GM23338 (cell line): ENCODE measurements at regions not wholly inside any gene's neighbourhood (a gene's known extent, or its start where the extent isn't known, plus 50 kb on each side); places are given as distances from the start of the nearest gene placed in this dataset.
A peak's percentile ranks its signal among the peaks of the same experiment; 100 is the strongest.

Experiments used
- ATAC-seq: fragments of 200-7000 bp; cut with Tn5 transposase; 3 replicates; pipeline ENCODE4 v1.9.1; 2020
- DNase-seq: peaks from one replicate; pipeline ENCODE4 v3.0.0-alpha.2; 2015; ENCODE audit warnings: low spot score
- H2AFZ ChIP-seq: fragments of 200-600 bp; sonication (generic); 2 replicates; pipeline ENCODE4 v1.8.0; 2016; ENCODE audit warnings: antibody characterized with exemption, mild to moderate bottlenecking, moderate library complexity
- H3F3A ChIP-seq: fragments of 200-600 bp; sonication (generic); replicated peaks from 2 replicates; pipeline ENCODE4 v1.8.0; 2017; ENCODE audit warnings: antibody characterized with exemption, mixed run types, low read depth
- H3K27ac ChIP-seq: fragments of 200-600 bp; sonication (generic); 2 replicates; pipeline ENCODE4 v1.6.1; 2016; ENCODE audit warnings: low read depth
- H3K27me3 ChIP-seq: fragments of 200-600 bp; sonication (generic); 2 replicates; pipeline ENCODE4 v1.8.0; 2016; ENCODE audit warnings: mild to moderate bottlenecking, mixed run types, moderate library complexity; ENCODE audit not compliant: insufficient read depth
- H3K36me3 ChIP-seq: fragments of 200-600 bp; sonication (generic); 2 replicates; pipeline ENCODE4 v1.8.0; 2016; ENCODE audit warnings: mild to moderate bottlenecking; ENCODE audit not compliant: insufficient read depth
- H3K4me1 ChIP-seq: fragments of 200-600 bp; sonication (generic); 2 replicates; pipeline ENCODE4 v1.8.0; 2016; ENCODE audit warnings: mild to moderate bottlenecking, moderate library complexity; ENCODE audit not compliant: insufficient read depth
- H3K4me2 ChIP-seq: fragments of 200-600 bp; sonication (generic); 2 replicates; pipeline ENCODE4 v1.7.1; 2017; ENCODE audit warnings: mixed run types
- H3K4me3 ChIP-seq: fragments of 200-600 bp; sonication (generic); 2 replicates; pipeline ENCODE4 v1.6.1; 2016; ENCODE audit warnings: mixed run types
- H3K79me2 ChIP-seq: fragments of 200-600 bp; sonication (generic); replicated peaks from 2 replicates; pipeline ENCODE4 v1.8.0; 2017; ENCODE audit warnings: mild to moderate bottlenecking; ENCODE audit not compliant: insufficient read depth
- H3K9me2 ChIP-seq: fragments of 200-600 bp; sonication (generic); 2 replicates; pipeline ENCODE4 v1.8.0; 2017; ENCODE audit not compliant: insufficient read depth
- H4K20me1 ChIP-seq: fragments of 200-600 bp; sonication (generic); replicated peaks from 2 replicates; pipeline ENCODE4 v1.8.0; 2017; ENCODE audit warnings: mild to moderate bottlenecking; ENCODE audit not compliant: insufficient read depth
- H3K27ac Mint-ChIP-seq: 2 replicates; pipeline ENCODE4 v1.8.0; 2020; ENCODE audit warnings: inconsistent platforms, mild to moderate bottlenecking, moderate library complexity, mixed read lengths
- H3K27me3 Mint-ChIP-seq: 3 replicates; pipeline ENCODE4 v1.8.0; 2022; ENCODE audit warnings: low read depth, mild to moderate bottlenecking, moderate library complexity, mixed read lengths, inconsistent platforms; ENCODE audit not compliant: insufficient read depth, poor library complexity
- H3K36me3 Mint-ChIP-seq: 3 replicates; pipeline ENCODE4 v1.8.0; 2021; ENCODE audit warnings: low read depth, mild to moderate bottlenecking, inconsistent platforms, moderate library complexity, mixed read lengths
- H3K4me1 Mint-ChIP-seq: 3 replicates; pipeline ENCODE4 v1.8.0; 2020; ENCODE audit warnings: mild to moderate bottlenecking, inconsistent platforms, mixed read lengths
- H3K4me3 Mint-ChIP-seq: 3 replicates; pipeline ENCODE4 v1.8.0; 2021; ENCODE audit warnings: moderate library complexity, mild to moderate bottlenecking, inconsistent platforms, mixed read lengths
- H3K9me3 Mint-ChIP-seq: 3 replicates; pipeline ENCODE4 v1.8.0; 2020; ENCODE audit warnings: moderate library complexity, mild to moderate bottlenecking, inconsistent platforms, mixed read lengths
- ETS1 ChIP-seq: IDR thresholded peaks from 2 replicates; pipeline ENCODE4 v1.6.1; 2016; ENCODE audit warnings: antibody characterized with exemption
- EZH2 ChIP-seq: fragments of 200-600 bp; sonication (generic); IDR thresholded peaks from one replicate; pipeline ENCODE4 v1.8.0; 2017; ENCODE audit warnings: antibody characterized with exemption, mild to moderate bottlenecking, low read depth; ENCODE audit not compliant: unreplicated experiment
- JUNB ChIP-seq: IDR thresholded peaks from one replicate; pipeline ENCODE4 v1.6.1; 2016; ENCODE audit warnings: antibody characterized with exemption; ENCODE audit not compliant: unreplicated experiment
- NANOG ChIP-seq: IDR thresholded peaks from 2 replicates; pipeline ENCODE4 v1.6.1; 2016; ENCODE audit warnings: antibody characterized with exemption, borderline replicate concordance
- POLR2AphosphoS5 ChIP-seq: IDR thresholded peaks from 2 replicates; pipeline ENCODE4 v1.6.1; 2016; ENCODE audit warnings: antibody characterized with exemption, low read depth
- STAT1 ChIP-seq: IDR thresholded peaks from one replicate; pipeline ENCODE4 v1.6.1; 2016; ENCODE audit warnings: antibody characterized with exemption; ENCODE audit not compliant: unreplicated experiment
- ZNF114 ChIP-seq: fragments of 250-450 bp; sonication (Bioruptor Pico); IDR thresholded peaks from 2 replicates; pipeline ENCODE4 v1.5.0; 2020; ENCODE audit warnings: mild to moderate bottlenecking, moderate library complexity
- TF ChIP-seq, protein P1 (sequence below): IDR thresholded peaks from one replicate; pipeline ENCODE4 v1.6.1; 2018; ENCODE audit warnings: antibody characterized with exemption; ENCODE audit not compliant: unreplicated experiment
- TF ChIP-seq, protein P2 (sequence below), 2 experiments: fragments of 200-600 bp in 1 of 2; sonication (generic) in 1 of 2; conservative IDR thresholded peaks; 2 replicates each; pipeline versions ENCODE4 v1.5.1 to v1.6.1; 2016 to 2017; ENCODE audit warnings: antibody characterized with exemption in 2 of 2, low read depth in 2 of 2, mild to moderate bottlenecking in 2 of 2, moderate library complexity in 1 of 2

- TF ChIP-seq, protein P1, sequence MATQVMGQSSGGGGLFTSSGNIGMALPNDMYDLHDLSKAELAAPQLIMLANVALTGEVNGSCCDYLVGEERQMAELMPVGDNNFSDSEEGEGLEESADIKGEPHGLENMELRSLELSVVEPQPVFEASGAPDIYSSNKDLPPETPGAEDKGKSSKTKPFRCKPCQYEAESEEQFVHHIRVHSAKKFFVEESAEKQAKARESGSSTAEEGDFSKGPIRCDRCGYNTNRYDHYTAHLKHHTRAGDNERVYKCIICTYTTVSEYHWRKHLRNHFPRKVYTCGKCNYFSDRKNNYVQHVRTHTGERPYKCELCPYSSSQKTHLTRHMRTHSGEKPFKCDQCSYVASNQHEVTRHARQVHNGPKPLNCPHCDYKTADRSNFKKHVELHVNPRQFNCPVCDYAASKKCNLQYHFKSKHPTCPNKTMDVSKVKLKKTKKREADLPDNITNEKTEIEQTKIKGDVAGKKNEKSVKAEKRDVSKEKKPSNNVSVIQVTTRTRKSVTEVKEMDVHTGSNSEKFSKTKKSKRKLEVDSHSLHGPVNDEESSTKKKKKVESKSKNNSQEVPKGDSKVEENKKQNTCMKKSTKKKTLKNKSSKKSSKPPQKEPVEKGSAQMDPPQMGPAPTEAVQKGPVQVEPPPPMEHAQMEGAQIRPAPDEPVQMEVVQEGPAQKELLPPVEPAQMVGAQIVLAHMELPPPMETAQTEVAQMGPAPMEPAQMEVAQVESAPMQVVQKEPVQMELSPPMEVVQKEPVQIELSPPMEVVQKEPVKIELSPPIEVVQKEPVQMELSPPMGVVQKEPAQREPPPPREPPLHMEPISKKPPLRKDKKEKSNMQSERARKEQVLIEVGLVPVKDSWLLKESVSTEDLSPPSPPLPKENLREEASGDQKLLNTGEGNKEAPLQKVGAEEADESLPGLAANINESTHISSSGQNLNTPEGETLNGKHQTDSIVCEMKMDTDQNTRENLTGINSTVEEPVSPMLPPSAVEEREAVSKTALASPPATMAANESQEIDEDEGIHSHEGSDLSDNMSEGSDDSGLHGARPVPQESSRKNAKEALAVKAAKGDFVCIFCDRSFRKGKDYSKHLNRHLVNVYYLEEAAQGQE = no peak
- TF ChIP-seq STAT1 (no peak), ZNF114 (no peak), NANOG (no peak), JUNB (no peak), ETS1 (no peak), EZH2 (no peak)
- TF ChIP-seq, protein P2, sequence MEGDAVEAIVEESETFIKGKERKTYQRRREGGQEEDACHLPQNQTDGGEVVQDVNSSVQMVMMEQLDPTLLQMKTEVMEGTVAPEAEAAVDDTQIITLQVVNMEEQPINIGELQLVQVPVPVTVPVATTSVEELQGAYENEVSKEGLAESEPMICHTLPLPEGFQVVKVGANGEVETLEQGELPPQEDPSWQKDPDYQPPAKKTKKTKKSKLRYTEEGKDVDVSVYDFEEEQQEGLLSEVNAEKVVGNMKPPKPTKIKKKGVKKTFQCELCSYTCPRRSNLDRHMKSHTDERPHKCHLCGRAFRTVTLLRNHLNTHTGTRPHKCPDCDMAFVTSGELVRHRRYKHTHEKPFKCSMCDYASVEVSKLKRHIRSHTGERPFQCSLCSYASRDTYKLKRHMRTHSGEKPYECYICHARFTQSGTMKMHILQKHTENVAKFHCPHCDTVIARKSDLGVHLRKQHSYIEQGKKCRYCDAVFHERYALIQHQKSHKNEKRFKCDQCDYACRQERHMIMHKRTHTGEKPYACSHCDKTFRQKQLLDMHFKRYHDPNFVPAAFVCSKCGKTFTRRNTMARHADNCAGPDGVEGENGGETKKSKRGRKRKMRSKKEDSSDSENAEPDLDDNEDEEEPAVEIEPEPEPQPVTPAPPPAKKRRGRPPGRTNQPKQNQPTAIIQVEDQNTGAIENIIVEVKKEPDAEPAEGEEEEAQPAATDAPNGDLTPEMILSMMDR (conservative IDR thresholded peaks at IDR 0.05; ENCODE audit: low read depth in 2 of 2) = no peak
Observed at GRCh38 chr4:128597500-128597899, 212.0 kb upstream of the JADE1 start (continued).

- ATAC-seq = no peak
- Mint-ChIP-seq H3K9me3 (peaks cover 19% of the 10 kb centered on the region), H3K36me3 (peaks cover 21% of the 10 kb centered on the region), H3K4me3 (no peak overlapping the region), H3K27ac (no peak overlapping the region), H3K4me1 (peaks cover 17% of the 10 kb centered on the region), H3K27me3 (peaks cover 4% of the 10 kb centered on the region)
- DNase-seq = no peak
- no peak overlapping the region for H3K4me3 ChIP-seq
- no peaks in the 10 kb centered on the region for H3K27me3 ChIP-seq
- H3F3A ChIP-seq = no peaks in the 10 kb centered on the region
- TF ChIP-seq JUNB (no peak), STAT1 (no peak), POLR2AphosphoS5 (no peak)
- H2AFZ ChIP-seq = 0 out of 2 replicates have a peak overlapping the region, but pooled peaks have one; percentile 34
- 0 out of 2 replicates have a peak, but pooled peaks cover 5% of the 10 kb centered on the region for H3K9me2 ChIP-seq
- peaks cover 5% of the 10 kb centered on the region; the same call in 1 of the 2 replicates for H3K4me1 ChIP-seq
- peaks cover 7% of the 10 kb centered on the region for H3K36me3 ChIP-seq
- no peak overlapping the region for H3K27ac ChIP-seq
- H3K4me2 ChIP-seq = no peak overlapping the region
- H4K20me1 ChIP-seq = no peaks in the 10 kb centered on the region
- H3K79me2 ChIP-seq = no peaks in the 10 kb centered on the region
Observed at GRCh38 chr4:128596853-128597252, 212.6 kb upstream of the JADE1 start.
